ENCODE measurements at regions not wholly inside any gene's neighbourhood (a gene's known extent, or its start where the extent isn't known, plus 50 kb on each side); places are given as distances from the start of the nearest gene placed in this dataset.

DNA sequence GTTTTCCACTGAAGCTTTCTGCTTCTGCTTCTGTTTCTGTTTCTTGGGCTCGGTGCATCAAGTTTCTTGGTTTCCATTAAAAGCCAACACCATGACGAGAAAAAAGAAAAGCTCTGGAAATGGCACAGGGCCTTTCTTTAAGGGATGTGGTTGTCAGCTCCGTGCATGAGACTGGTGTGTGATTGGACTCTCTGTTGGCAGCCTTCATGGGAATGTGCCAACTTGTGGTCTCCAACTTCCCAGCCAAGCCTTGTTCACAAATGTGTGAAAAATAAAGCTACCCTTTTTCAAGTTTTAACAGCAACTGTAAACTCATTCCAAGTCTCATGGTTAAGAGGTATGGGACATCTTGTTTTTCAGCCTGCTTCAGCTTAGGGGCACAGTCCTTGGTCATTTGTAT lies 68.7 kb upstream of the CST7 start (continued):
- TF ChIP-seq E2F8 (IDR thresholded peaks at IDR 0.05; ENCODE audit: low read depth, partially characterized antibody) = no peak
- TF ChIP-seq ELF2 (CRISPR knock-in tag; IDR thresholded peaks at IDR 0.05) = no peak
- TF ChIP-seq, protein P1, sequence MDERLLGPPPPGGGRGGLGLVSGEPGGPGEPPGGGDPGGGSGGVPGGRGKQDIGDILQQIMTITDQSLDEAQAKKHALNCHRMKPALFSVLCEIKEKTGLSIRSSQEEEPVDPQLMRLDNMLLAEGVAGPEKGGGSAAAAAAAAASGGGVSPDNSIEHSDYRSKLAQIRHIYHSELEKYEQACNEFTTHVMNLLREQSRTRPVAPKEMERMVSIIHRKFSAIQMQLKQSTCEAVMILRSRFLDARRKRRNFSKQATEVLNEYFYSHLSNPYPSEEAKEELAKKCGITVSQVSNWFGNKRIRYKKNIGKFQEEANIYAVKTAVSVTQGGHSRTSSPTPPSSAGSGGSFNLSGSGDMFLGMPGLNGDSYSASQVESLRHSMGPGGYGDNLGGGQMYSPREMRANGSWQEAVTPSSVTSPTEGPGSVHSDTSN (CRISPR knock-in tag; IDR thresholded peaks at IDR 0.05; ENCODE audit: low read depth) = no peak
- TF ChIP-seq, protein P1 (tag; conservative IDR thresholded peaks at IDR 0.05; ENCODE audit: low read depth) = no peak
- TF ChIP-seq, protein P2, sequence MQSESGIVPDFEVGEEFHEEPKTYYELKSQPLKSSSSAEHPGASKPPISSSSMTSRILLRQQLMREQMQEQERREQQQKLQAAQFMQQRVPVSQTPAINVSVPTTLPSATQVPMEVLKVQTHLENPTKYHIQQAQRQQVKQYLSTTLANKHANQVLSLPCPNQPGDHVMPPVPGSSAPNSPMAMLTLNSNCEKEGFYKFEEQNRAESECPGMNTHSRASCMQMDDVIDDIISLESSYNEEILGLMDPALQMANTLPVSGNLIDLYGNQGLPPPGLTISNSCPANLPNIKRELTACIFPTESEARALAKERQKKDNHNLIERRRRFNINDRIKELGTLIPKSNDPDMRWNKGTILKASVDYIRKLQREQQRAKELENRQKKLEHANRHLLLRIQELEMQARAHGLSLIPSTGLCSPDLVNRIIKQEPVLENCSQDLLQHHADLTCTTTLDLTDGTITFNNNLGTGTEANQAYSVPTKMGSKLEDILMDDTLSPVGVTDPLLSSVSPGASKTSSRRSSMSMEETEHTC (IDR thresholded peaks at IDR 0.05) = no peak
